ENCODE measurements at regions not wholly inside any gene's neighbourhood (a gene's known extent, or its start where the extent isn't known, plus 50 kb on each side); places are given as distances from the start of the nearest gene placed in this dataset.

DNA sequence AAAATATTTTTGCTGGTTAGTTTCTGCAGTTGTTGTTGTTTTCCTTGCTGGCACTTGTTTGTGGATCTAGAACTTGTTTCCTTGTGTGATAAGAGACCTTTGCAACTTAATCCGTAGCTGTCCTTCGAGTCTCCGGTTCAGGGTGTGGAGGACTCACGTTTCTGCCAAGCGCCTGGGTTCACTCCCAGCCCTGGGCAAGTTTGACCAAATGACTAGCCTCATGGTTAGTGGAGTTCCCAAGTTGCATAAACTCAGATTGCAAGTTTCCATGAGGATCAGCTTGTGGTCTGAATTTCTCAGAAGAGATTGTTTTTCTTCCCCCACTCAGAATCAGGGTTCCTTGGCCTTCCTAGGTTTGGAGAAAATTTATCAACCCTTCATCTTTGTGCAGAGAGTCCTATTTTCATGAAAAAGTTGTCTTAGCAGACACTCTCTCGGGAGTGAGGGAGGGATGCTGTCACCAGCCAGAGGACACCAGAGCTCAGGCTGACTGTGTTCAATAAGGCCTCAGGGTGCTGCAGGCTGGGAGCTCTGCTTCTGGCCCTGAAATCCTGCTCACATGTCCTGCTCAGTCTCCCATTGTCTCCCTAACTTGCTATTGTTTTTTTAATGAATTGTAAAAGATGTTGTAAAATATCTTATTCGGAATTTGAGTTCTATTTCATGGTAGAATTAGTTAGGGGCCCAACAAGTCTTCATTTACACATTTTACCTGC, 377.7 kb upstream of the KLF6 start:
- TF ChIP-seq, protein P1, sequence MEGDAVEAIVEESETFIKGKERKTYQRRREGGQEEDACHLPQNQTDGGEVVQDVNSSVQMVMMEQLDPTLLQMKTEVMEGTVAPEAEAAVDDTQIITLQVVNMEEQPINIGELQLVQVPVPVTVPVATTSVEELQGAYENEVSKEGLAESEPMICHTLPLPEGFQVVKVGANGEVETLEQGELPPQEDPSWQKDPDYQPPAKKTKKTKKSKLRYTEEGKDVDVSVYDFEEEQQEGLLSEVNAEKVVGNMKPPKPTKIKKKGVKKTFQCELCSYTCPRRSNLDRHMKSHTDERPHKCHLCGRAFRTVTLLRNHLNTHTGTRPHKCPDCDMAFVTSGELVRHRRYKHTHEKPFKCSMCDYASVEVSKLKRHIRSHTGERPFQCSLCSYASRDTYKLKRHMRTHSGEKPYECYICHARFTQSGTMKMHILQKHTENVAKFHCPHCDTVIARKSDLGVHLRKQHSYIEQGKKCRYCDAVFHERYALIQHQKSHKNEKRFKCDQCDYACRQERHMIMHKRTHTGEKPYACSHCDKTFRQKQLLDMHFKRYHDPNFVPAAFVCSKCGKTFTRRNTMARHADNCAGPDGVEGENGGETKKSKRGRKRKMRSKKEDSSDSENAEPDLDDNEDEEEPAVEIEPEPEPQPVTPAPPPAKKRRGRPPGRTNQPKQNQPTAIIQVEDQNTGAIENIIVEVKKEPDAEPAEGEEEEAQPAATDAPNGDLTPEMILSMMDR (IDR thresholded peaks at IDR 0.05) = no peak
- TF ChIP-seq POLR2A (IDR thresholded peaks at IDR 0.05) = no peak
- TF ChIP-seq EP300 (IDR thresholded peaks at IDR 0.05; ENCODE audit: low read depth) = no peak
- TF ChIP-seq POLR2AphosphoS5 (IDR thresholded peaks at IDR 0.05) = no peak
